K562 (cell line): ENCODE measurements at regions not wholly inside any gene's neighbourhood (a gene's known extent, or its start where the extent isn't known, plus 50 kb on each side); places are given as distances from the start of the nearest gene placed in this dataset.

Source experiments
- ATAC-seq: fragments of 200-7000 bp; cut with Tn5 transposase; 3 replicates; pipeline ENCODE4 v1.9.1; 2020; ENCODE audit warnings: moderate library complexity
- BruUV-seq: library from RNA; stranded (reverse); fragments of 400-500 nt; replicated peaks from 2 replicates; lab custom pipeline; 2021; lab: Mats Ljungman, UMichigan
- CTCF ChIA-PET: fragments of 300-600 bp; formaldehyde crosslinking; extraction: SDS; loops from one replicate; lab custom pipeline; 2021; ENCODE audit warnings: low intra/inter-chr PET ratio; lab: Yijun Ruan, JAX
- POLR2A ChIA-PET: fragments of 300-600, 350-650 bp; sonication (Branson Sonifier 250); formaldehyde crosslinking; extraction: SDS; loops from one replicate; lab custom pipeline; 2021; ENCODE audit warnings: antibody characterized with exemption, inconsistent platforms; lab: Yijun Ruan, JAX
- DNase-seq, 4 experiments: peaks; one replicate each; pipeline versions ENCODE4 v3.0.0 to v3.0.0-alpha.2; 2011 to 2018; ENCODE audit warnings: low spot score in 3 of 4, mixed read lengths in 3 of 4; ENCODE audit errors: extremely low read depth in 1 of 4
- FAIRE-seq: peaks from 2 replicates; lab custom pipeline; 2011; peaks lifted over from hg19 to GRCh38; lab: Jason Lieb, UNC
- H2AFZ ChIP-seq: 2 replicates; pipeline ENCODE4 v1.6.0; 2011; ENCODE audit warnings: low read depth, low read length, control low read depth, inconsistent platforms
- H3K27ac ChIP-seq: fragments of 200-600 bp; 3 replicates; pipeline ENCODE4 v1.8.0; 2011; ENCODE audit warnings: low read depth, mild to moderate bottlenecking, control low read depth, inconsistent platforms, low read length, moderate library complexity, mixed read lengths; ENCODE audit errors: extremely low read depth
- H3K27me3 ChIP-seq, 2 experiments: fragments of 300-600 bp in 1 of 2; 2 replicates in 1 of 2; 3 replicates in 1 of 2; pipeline versions ENCODE4 v1.6.0 to v1.8.0; 2011; ENCODE audit warnings: inconsistent platforms in 2 of 2, low read length in 2 of 2, mild to moderate bottlenecking in 1 of 2, mixed read lengths in 1 of 2, moderate library complexity in 1 of 2; ENCODE audit not compliant: control insufficient read depth in 2 of 2, insufficient read depth in 2 of 2
- H3K36me3 ChIP-seq: fragments of 300-600 bp; 3 replicates; pipeline ENCODE4 v1.8.0; 2011; ENCODE audit warnings: mild to moderate bottlenecking, low read length, inconsistent platforms; ENCODE audit not compliant: control insufficient read depth, insufficient read depth
- H3K4me1 ChIP-seq, 2 experiments: fragments of 200-600 bp in 1 of 2; replicated peaks in 1 of 2; 2 replicates in 1 of 2; 3 replicates in 1 of 2; pipeline versions ENCODE4 v1.5.1 to v1.8.0; 2011; ENCODE audit warnings: inconsistent platforms in 2 of 2, low read length in 2 of 2, mild to moderate bottlenecking in 1 of 2, mixed read lengths in 1 of 2, moderate library complexity in 1 of 2; ENCODE audit not compliant: control insufficient read depth in 2 of 2, insufficient read depth in 2 of 2
- H3K4me2 ChIP-seq: 2 replicates; pipeline ENCODE4 v1.6.1; 2011; ENCODE audit warnings: low read length, control low read depth, inconsistent platforms, mixed read lengths; ENCODE audit not compliant: insufficient read depth
- H3K4me3 ChIP-seq: fragments of 200-600 bp; sonication (generic), shearing (Covaris generic); 2 replicates; pipeline ENCODE4 v1.5.1; 2016; ENCODE audit warnings: control low read depth, inconsistent platforms
- H3K79me2 ChIP-seq: fragments of 200-600 bp; 3 replicates; pipeline ENCODE4 v1.8.0; 2011; ENCODE audit warnings: low read length, inconsistent platforms; ENCODE audit not compliant: control insufficient read depth, insufficient read depth
- H3K9ac ChIP-seq, 2 experiments: 2 replicates each; pipeline versions ENCODE4 v1.6.0 to v1.6.1; 2011; ENCODE audit warnings: low read depth in 2 of 2, low read length in 2 of 2, control low read depth in 1 of 2, inconsistent platforms in 1 of 2, mild to moderate bottlenecking in 1 of 2, mixed read lengths in 1 of 2; ENCODE audit not compliant: insufficient read depth in 1 of 2
- H3K9me1 ChIP-seq: one replicate; pipeline ENCODE4 v1.6.0; 2011; ENCODE audit warnings: inconsistent platforms, mild to moderate bottlenecking, low read length, moderate library complexity; ENCODE audit not compliant: control insufficient read depth, insufficient read depth
- H3K9me3 ChIP-seq: replicated peaks from 2 replicates; pipeline ENCODE4 v1.5.1; 2011; ENCODE audit warnings: low read depth, low read length, inconsistent platforms; ENCODE audit not compliant: control insufficient read depth, insufficient read depth
- H4K20me1 ChIP-seq: replicated peaks from 2 replicates; pipeline ENCODE4 v1.6.1; 2011; ENCODE audit warnings: low read length, inconsistent platforms, mixed read lengths; ENCODE audit not compliant: control insufficient read depth, insufficient read depth
- CREB5 ChIP-seq: fragments of 250-450 bp; sonication (Bioruptor Pico); IDR thresholded peaks from 2 replicates; pipeline ENCODE4 v1.5.0; 2020; ENCODE audit warnings: mild to moderate bottlenecking
- E2F5 ChIP-seq: sonication (generic); formaldehyde crosslinking; IDR thresholded peaks from 2 replicates; pipeline ENCODE4 v1.8.0; 2022; ENCODE audit warnings: mild to moderate bottlenecking, missing genetic modification reagents
- EZH2 ChIP-seq: IDR thresholded peaks from 2 replicates; pipeline ENCODE4 v1.6.1; 2012; ENCODE audit warnings: low read depth, mild to moderate bottlenecking, inconsistent platforms, low read length, borderline replicate concordance
- KDM5B ChIP-seq: fragments of 200-600 bp; sonication (generic); IDR thresholded peaks from 2 replicates; pipeline ENCODE4 v1.6.1; 2012; ENCODE audit warnings: low read depth, mild to moderate bottlenecking, moderate library complexity, low read length, control low read depth, inconsistent platforms; ENCODE audit not compliant: insufficient replicate concordance
- MTA1 ChIP-seq: fragments of 450-650 bp; IDR thresholded peaks from 2 replicates; pipeline ENCODE4 v1.6.1; 2017; ENCODE audit warnings: borderline replicate concordance
- RFX7 ChIP-seq: fragments of 250-450 bp; sonication (Bioruptor Pico); IDR thresholded peaks from 2 replicates; pipeline ENCODE4 v1.5.1; 2021; ENCODE audit warnings: mild to moderate bottlenecking
- RNF2 ChIP-seq: sonication (generic); IDR thresholded peaks from 2 replicates; pipeline ENCODE4 v1.6.1; 2016
- SRF ChIP-seq, 2 experiments: fragments of 250-450, 450-650 bp in 1 of 2; sonication (Bioruptor Pico) in 1 of 2; sonication (generic) in 1 of 2; formaldehyde crosslinking; IDR thresholded peaks; 2 replicates each; pipeline versions ENCODE4 v1.5.0 to v1.5.1; 2020 to 2022; ENCODE audit warnings: mild to moderate bottlenecking in 1 of 2, missing genetic modification reagents in 1 of 2
- YBX1 ChIP-seq: fragments of 450-650 bp; IDR thresholded peaks from 2 replicates; pipeline ENCODE4 v1.7.1; 2016; ENCODE audit warnings: mild to moderate bottlenecking
- ZSCAN29 ChIP-seq: fragments of 450-650 bp; IDR thresholded peaks from 2 replicates; pipeline ENCODE4 v1.6.1; 2017
- WGBS: fragments of 100-300 bp; shearing (Covaris generic); methylation state at CpG from one replicate; pipeline ENCODE4 v1.1.6; 2016; ENCODE audit warnings: low coverage, mixed read lengths; ENCODE audit not compliant: insufficient coverage; ENCODE audit errors: missing lambda C conversion rate; 5-methylcytosine and 5-hydroxymethylcytosine counted together
- in situ Hi-C: fragments of 300-500 bp; cut with MboI; formaldehyde crosslinking; loops from 4 replicates; pipeline ENCODE4 v1.15.0; 2018; ENCODE audit warnings: inconsistent platforms, mixed read lengths
- intact Hi-C: fragments of 100-400 bp; cut with micrococcal nuclease; formaldehyde crosslinking; loops from 2 replicates; pipeline ENCODE4 v1.14.2; 2022
- TF ChIP-seq, protein P1 (sequence below), 3 experiments: fragments of 200-800 bp in 1 of 3; fragments of 250-450 bp in 1 of 3; fragments of 450-650 bp in 1 of 3; sonication (Bioruptor Pico) in 1 of 3; sonication (Bioruptor generic) in 1 of 3; formaldehyde crosslinking in 1 of 3; IDR thresholded peaks; 2 replicates each; pipeline versions ENCODE4 v1.6.1 to v1.8.0; 2016 to 2022; ENCODE audit warnings: mild to moderate bottlenecking in 2 of 3, missing genetic modification characterization in 2 of 3, missing compliant biosample characterization in 1 of 3, moderate library complexity in 1 of 3
- TF ChIP-seq, protein P2 (sequence below): sonication (generic); formaldehyde crosslinking; IDR thresholded peaks from 2 replicates; pipeline ENCODE4 v1.8.0; 2023; ENCODE audit warnings: mild to moderate bottlenecking, missing genetic modification reagents

GRCh38 chr5:92519811-92520632 is 1061.0 kb downstream of the NR2F1-AS1 start:
- no peaks in the 10 kb centered on the region for H3K36me3 ChIP-seq
- in situ Hi-C loops: no loop called here
- no peak for ATAC-seq
- H3K9me1 ChIP-seq: no peaks in the 10 kb centered on the region
- no peaks in the 10 kb centered on the region for H3K27me3 ChIP-seq
- no peaks in the 10 kb centered on the region for H3K79me2 ChIP-seq
- TF ChIP-seq RNF2 (no peak), SRF (CRISPR knock-in tag; IDR thresholded peaks at IDR 0.05) (no peak), RFX7 (no peak), CREB5 (CRISPR knock-in tag) (no peak), ZSCAN29 (no peak), KDM5B (no peak), EZH2 (no peak), MTA1 (no peak), E2F5 (CRISPR knock-in tag) (no peak), YBX1 (no peak)
- TF ChIP-seq, protein P1, sequence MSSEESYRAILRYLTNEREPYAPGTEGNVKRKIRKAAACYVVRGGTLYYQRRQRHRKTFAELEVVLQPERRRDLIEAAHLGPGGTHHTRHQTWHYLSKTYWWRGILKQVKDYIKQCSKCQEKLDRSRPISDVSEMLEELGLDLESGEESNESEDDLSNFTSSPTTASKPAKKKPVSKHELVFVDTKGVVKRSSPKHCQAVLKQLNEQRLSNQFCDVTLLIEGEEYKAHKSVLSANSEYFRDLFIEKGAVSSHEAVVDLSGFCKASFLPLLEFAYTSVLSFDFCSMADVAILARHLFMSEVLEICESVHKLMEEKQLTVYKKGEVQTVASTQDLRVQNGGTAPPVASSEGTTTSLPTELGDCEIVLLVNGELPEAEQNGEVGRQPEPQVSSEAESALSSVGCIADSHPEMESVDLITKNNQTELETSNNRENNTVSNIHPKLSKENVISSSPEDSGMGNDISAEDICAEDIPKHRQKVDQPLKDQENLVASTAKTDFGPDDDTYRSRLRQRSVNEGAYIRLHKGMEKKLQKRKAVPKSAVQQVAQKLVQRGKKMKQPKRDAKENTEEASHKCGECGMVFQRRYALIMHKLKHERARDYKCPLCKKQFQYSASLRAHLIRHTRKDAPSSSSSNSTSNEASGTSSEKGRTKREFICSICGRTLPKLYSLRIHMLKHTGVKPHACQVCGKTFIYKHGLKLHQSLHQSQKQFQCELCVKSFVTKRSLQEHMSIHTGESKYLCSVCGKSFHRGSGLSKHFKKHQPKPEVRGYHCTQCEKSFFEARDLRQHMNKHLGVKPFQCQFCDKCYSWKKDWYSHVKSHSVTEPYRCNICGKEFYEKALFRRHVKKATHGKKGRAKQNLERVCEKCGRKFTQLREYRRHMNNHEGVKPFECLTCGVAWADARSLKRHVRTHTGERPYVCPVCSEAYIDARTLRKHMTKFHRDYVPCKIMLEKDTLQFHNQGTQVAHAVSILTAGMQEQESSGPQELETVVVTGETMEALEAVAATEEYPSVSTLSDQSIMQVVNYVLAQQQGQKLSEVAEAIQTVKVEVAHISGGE (CRISPR knock-in tag; IDR thresholded peaks at IDR 0.05): no peak
- TF ChIP-seq, protein P2, sequence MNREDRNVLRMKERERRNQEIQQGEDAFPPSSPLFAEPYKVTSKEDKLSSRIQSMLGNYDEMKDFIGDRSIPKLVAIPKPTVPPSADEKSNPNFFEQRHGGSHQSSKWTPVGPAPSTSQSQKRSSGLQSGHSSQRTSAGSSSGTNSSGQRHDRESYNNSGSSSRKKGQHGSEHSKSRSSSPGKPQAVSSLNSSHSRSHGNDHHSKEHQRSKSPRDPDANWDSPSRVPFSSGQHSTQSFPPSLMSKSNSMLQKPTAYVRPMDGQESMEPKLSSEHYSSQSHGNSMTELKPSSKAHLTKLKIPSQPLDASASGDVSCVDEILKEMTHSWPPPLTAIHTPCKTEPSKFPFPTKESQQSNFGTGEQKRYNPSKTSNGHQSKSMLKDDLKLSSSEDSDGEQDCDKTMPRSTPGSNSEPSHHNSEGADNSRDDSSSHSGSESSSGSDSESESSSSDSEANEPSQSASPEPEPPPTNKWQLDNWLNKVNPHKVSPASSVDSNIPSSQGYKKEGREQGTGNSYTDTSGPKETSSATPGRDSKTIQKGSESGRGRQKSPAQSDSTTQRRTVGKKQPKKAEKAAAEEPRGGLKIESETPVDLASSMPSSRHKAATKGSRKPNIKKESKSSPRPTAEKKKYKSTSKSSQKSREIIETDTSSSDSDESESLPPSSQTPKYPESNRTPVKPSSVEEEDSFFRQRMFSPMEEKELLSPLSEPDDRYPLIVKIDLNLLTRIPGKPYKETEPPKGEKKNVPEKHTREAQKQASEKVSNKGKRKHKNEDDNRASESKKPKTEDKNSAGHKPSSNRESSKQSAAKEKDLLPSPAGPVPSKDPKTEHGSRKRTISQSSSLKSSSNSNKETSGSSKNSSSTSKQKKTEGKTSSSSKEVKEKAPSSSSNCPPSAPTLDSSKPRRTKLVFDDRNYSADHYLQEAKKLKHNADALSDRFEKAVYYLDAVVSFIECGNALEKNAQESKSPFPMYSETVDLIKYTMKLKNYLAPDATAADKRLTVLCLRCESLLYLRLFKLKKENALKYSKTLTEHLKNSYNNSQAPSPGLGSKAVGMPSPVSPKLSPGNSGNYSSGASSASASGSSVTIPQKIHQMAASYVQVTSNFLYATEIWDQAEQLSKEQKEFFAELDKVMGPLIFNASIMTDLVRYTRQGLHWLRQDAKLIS (CRISPR knock-in tag): no peak
- no peak for FAIRE-seq
- ChIA-PET CTCF (no interaction called here), POLR2A (no interaction called here)
- no peak overlapping the region for H3K9ac ChIP-seq
- H3K9me3 ChIP-seq: no peaks in the 10 kb centered on the region
- no peaks in the 10 kb centered on the region for H3K4me1 ChIP-seq
- H2AFZ ChIP-seq: no peak overlapping the region
- no peak for DNase-seq
- H3K4me2 ChIP-seq: no peak overlapping the region
- H3K4me3 ChIP-seq: no peak overlapping the region
- WGBS: 2% methylated on average over 3 of the region's 3 CpGs
- no peak overlapping the region for H3K27ac ChIP-seq
- BruUV-seq: no TSS peak
- H4K20me1 ChIP-seq: no peaks in the 10 kb centered on the region
- intact Hi-C loops: no loop called here
